H1 (cell line): ENCODE measurements at regions not wholly inside any gene's neighbourhood (a gene's known extent, or its start where the extent isn't known, plus 50 kb on each side); places are given as distances from the start of the nearest gene placed in this dataset.
"Not testable (repeated sequence)": the region's sequence is repeated elsewhere in the genome, so short reads cannot be mapped to it uniquely, and the experiment has no call there.

Experiments used
- CTCF ChIA-PET: fragments of 300-600 bp; sonication (Branson Sonifier 250); formaldehyde crosslinking; loops from one replicate; lab custom pipeline; 2021; ENCODE audit not compliant: partially characterized antibody; lab: Charles Lee
- POLR2A ChIA-PET: fragments of 300-600 bp; sonication (Branson Sonifier 250); formaldehyde crosslinking; loops from one replicate; lab custom pipeline; 2021; ENCODE audit warnings: inconsistent platforms; ENCODE audit not compliant: partially characterized antibody; lab: Charles Lee
- DNase-seq, 2 experiments: peaks; one replicate each; pipeline versions ENCODE4 v3.0.0 to v3.0.0-alpha.2; 2010 to 2022; ENCODE audit warnings: low spot score in 2 of 2, low read depth in 1 of 2, mixed read lengths in 1 of 2
- FAIRE-seq: peaks from 2 replicates; lab custom pipeline; 2011; peaks lifted over from hg19 to GRCh38; lab: Jason Lieb, UNC
- H2AFZ ChIP-seq: 2 replicates; pipeline ENCODE4 v1.8.1; 2012; ENCODE audit warnings: low read length, inconsistent platforms
- H2AK5ac ChIP-seq: 2 replicates; pipeline ENCODE4 v1.6.1; 2013; ENCODE audit warnings: low read depth, low read length
- H2BK120ac ChIP-seq: replicated peaks from 2 replicates; pipeline ENCODE3; 2013; ENCODE audit warnings: low read depth, low read length, inconsistent platforms
- H2BK12ac ChIP-seq: 2 replicates; pipeline ENCODE4 v1.6.1; 2013; ENCODE audit warnings: low read depth, low read length
- H2BK15ac ChIP-seq: 2 replicates; pipeline ENCODE4 v1.6.1; 2013; ENCODE audit warnings: low read length
- H2BK20ac ChIP-seq: 2 replicates; pipeline ENCODE4 v1.6.1; 2013; ENCODE audit warnings: low read length
- H2BK5ac ChIP-seq: 2 replicates; pipeline ENCODE4 v1.6.1; 2013; ENCODE audit warnings: low read depth, low read length
- H3K14ac ChIP-seq: 2 replicates; pipeline ENCODE4 v1.6.1; 2013; ENCODE audit warnings: inconsistent platforms; ENCODE audit not compliant: insufficient read length
- H3K18ac ChIP-seq: 2 replicates; pipeline ENCODE4 v1.6.1; 2013; ENCODE audit warnings: low read length; ENCODE audit errors: extremely low read depth
- H3K23ac ChIP-seq: 2 replicates; pipeline ENCODE4 v1.6.1; 2013; ENCODE audit warnings: inconsistent platforms; ENCODE audit not compliant: insufficient read length
- H3K23me2 ChIP-seq: 2 replicates; pipeline ENCODE4 v1.6.1; 2013; ENCODE audit warnings: low read depth, low read length
- H3K27ac ChIP-seq: 2 replicates; pipeline ENCODE4 v1.6.1; 2011; ENCODE audit warnings: low read depth, low read length, inconsistent platforms
- H3K27me3 ChIP-seq, 4 experiments: replicated peaks in 1 of 4; 1 replicate in 1 of 4; 2 replicates in 3 of 4; pipeline versions ENCODE4 v1.6.1 to v1.8.1; 2011 to 2013; ENCODE audit warnings: low read length in 3 of 4, mild to moderate bottlenecking in 3 of 4, inconsistent platforms in 2 of 4, mixed read lengths in 2 of 4, moderate library complexity in 1 of 4; ENCODE audit not compliant: control insufficient read depth in 3 of 4, insufficient read depth in 3 of 4; ENCODE audit errors: extremely low read depth in 1 of 4
- H3K36me3 ChIP-seq, 4 experiments: 2 replicates each; pipeline versions ENCODE4 v1.6.1 to v1.8.1; 2011 to 2013; ENCODE audit warnings: mild to moderate bottlenecking in 4 of 4, low read length in 3 of 4, moderate library complexity in 2 of 4, control low read depth in 1 of 4, inconsistent platforms in 1 of 4; ENCODE audit not compliant: insufficient read depth in 4 of 4, control insufficient read depth in 2 of 4
- H3K4ac ChIP-seq: replicated peaks from 2 replicates; pipeline ENCODE3; 2013; ENCODE audit warnings: low read length, low read depth, mixed read lengths, inconsistent platforms; ENCODE audit not compliant: insufficient read length
- H3K4me1 ChIP-seq, 4 experiments: replicated peaks in 1 of 4; 1 replicate in 1 of 4; 2 replicates in 3 of 4; pipeline versions ENCODE4 v1.6.1 to v1.8.1; 2011 to 2013; ENCODE audit warnings: low read length in 3 of 4, inconsistent platforms in 2 of 4, mixed read lengths in 1 of 4; ENCODE audit not compliant: insufficient read depth in 4 of 4, control insufficient read depth in 3 of 4
- H3K4me2 ChIP-seq, 2 experiments: 2 replicates each; pipeline versions ENCODE4 v1.6.1 to v1.8.1; 2011 to 2013; ENCODE audit warnings: low read depth in 2 of 2, low read length in 2 of 2, control low read depth in 1 of 2, inconsistent platforms in 1 of 2, mild to moderate bottlenecking in 1 of 2; ENCODE audit not compliant: insufficient read depth in 1 of 2
- H3K4me3 ChIP-seq, 4 experiments: fragments of 200-600, 300-600 bp in 1 of 4; sonication (generic), shearing (Covaris generic), sonication (Bioruptor Twin) in 1 of 4; 2 replicates each; pipeline versions ENCODE4 v1.5.1 to v1.8.1; 2011 to 2016; ENCODE audit warnings: low read length in 4 of 4, low read depth in 3 of 4, control low read depth in 2 of 4, inconsistent platforms in 2 of 4, mild to moderate bottlenecking in 2 of 4, mixed read lengths in 1 of 4, moderate library complexity in 1 of 4; ENCODE audit not compliant: insufficient read depth in 2 of 4; ENCODE audit errors: extremely low read depth in 1 of 4
- H3K56ac ChIP-seq: replicated peaks from 2 replicates; pipeline ENCODE3; 2013; ENCODE audit warnings: low read depth, mild to moderate bottlenecking, mixed read lengths, low read length, inconsistent platforms; ENCODE audit not compliant: insufficient read length
- H3K79me1 ChIP-seq: 2 replicates; pipeline ENCODE4 v1.6.1; 2013; ENCODE audit warnings: low read depth, low read length, control low read depth
- H3K79me2 ChIP-seq, 2 experiments: 2 replicates each; pipeline versions ENCODE4 v1.6.1 to v1.8.1; 2012 to 2013; ENCODE audit warnings: low read length in 2 of 2, mild to moderate bottlenecking in 2 of 2, inconsistent platforms in 1 of 2; ENCODE audit not compliant: insufficient read depth in 2 of 2, control insufficient read depth in 1 of 2
- H3K9ac ChIP-seq, 4 experiments: replicated peaks in 1 of 4; 1 replicate in 1 of 4; 2 replicates in 3 of 4; pipeline versions ENCODE4 v1.6.1 to v1.8.1; 2011 to 2013; ENCODE audit warnings: low read depth in 3 of 4, low read length in 3 of 4, control low read depth in 2 of 4, mild to moderate bottlenecking in 2 of 4, moderate library complexity in 2 of 4, inconsistent platforms in 1 of 4; ENCODE audit errors: extremely low read depth in 1 of 4
- H3K9me3 ChIP-seq, 2 experiments: 2 replicates each; pipeline versions ENCODE4 v1.6.1 to v1.8.1; 2012 to 2013; ENCODE audit warnings: mild to moderate bottlenecking in 2 of 2, moderate library complexity in 2 of 2, control low read depth in 1 of 2, inconsistent platforms in 1 of 2, low read depth in 1 of 2, low read length in 1 of 2, mixed read lengths in 1 of 2; ENCODE audit not compliant: insufficient read depth in 2 of 2
- H4K20me1 ChIP-seq, 2 experiments: replicated peaks in 1 of 2; 2 replicates each; pipeline versions ENCODE3 to v1.8.1; 2011 to 2013; ENCODE audit warnings: inconsistent platforms in 2 of 2, low read length in 2 of 2, mild to moderate bottlenecking in 1 of 2; ENCODE audit not compliant: insufficient read depth in 2 of 2, control insufficient read depth in 1 of 2
- H4K5ac ChIP-seq: 2 replicates; pipeline ENCODE4 v1.6.1; 2013; ENCODE audit warnings: low read length, low read depth, mixed read lengths, inconsistent platforms; ENCODE audit not compliant: insufficient read length
- H4K8ac ChIP-seq: 2 replicates; pipeline ENCODE4 v1.8.0; 2013; ENCODE audit warnings: mild to moderate bottlenecking, moderate library complexity, low read length, inconsistent platforms; ENCODE audit not compliant: insufficient read depth; ENCODE audit errors: extremely low read depth
- H4K91ac ChIP-seq: replicated peaks from 2 replicates; pipeline ENCODE3; 2013; ENCODE audit warnings: low read length, mixed read lengths, inconsistent platforms; ENCODE audit not compliant: insufficient read length
- WGBS, 2 experiments: shearing (Covaris generic) in 1 of 2; methylation state at CpG; one replicate each; pipeline versions ENCODE4 v1.1.6 to v1.1.7; 2013 to 2015; ENCODE audit warnings: low lambda C conversion rate in 2 of 2, mixed read lengths in 2 of 2, inconsistent platforms in 1 of 2, low coverage in 1 of 2, missing lambda C conversion rate in 1 of 2; ENCODE audit not compliant: insufficient replicate concordance in 2 of 2, insufficient coverage in 1 of 2, insufficient read length in 1 of 2; ENCODE audit errors: extremely low coverage in 1 of 2, missing lambda C conversion rate in 1 of 2; 5-methylcytosine and 5-hydroxymethylcytosine counted together

GRCh38 chrX:87448613-87449012 lies 69.0 kb upstream of the KLHL4 start:
- H2BK20ac ChIP-seq, H3K14ac ChIP-seq, H4K91ac ChIP-seq, H3K56ac ChIP-seq, H3K79me1 ChIP-seq, H3K4me1 ChIP-seq, H3K4me2 ChIP-seq, FAIRE-seq, H3K9ac ChIP-seq, H3K23ac ChIP-seq, H2AFZ ChIP-seq, H2BK5ac ChIP-seq, H3K79me2 ChIP-seq, H2BK15ac ChIP-seq, H4K5ac ChIP-seq, H3K23me2 ChIP-seq, DNase-seq, H3K4ac ChIP-seq, H3K36me3 ChIP-seq, H2BK120ac ChIP-seq, H3K18ac ChIP-seq, H3K27ac ChIP-seq, H3K27me3 ChIP-seq, H4K8ac ChIP-seq, H3K4me3 ChIP-seq, H2AK5ac ChIP-seq, CTCF ChIA-PET, H2BK12ac ChIP-seq, H4K20me1 ChIP-seq, H3K9me3 ChIP-seq, POLR2A ChIA-PET: not testable (repeated sequence)
- 100% methylated on average over 5 of the region's 10 CpGs; no CpG with 5 or more reads in 1 of the 2 experiments for WGBS, 2 experiments

GRCh38 chrX:87465757-87466156 lies 51.8 kb upstream of the KLHL4 start:
- H2AFZ ChIP-seq, H3K27me3 ChIP-seq, H3K9ac ChIP-seq, H4K5ac ChIP-seq, H2AK5ac ChIP-seq, H3K4me1 ChIP-seq, H3K27ac ChIP-seq, H2BK12ac ChIP-seq, H2BK5ac ChIP-seq, H3K56ac ChIP-seq, H2BK120ac ChIP-seq, H3K18ac ChIP-seq, H3K4me3 ChIP-seq, H3K4me2 ChIP-seq, H3K79me1 ChIP-seq, H3K23ac ChIP-seq, H4K8ac ChIP-seq, POLR2A ChIA-PET, H3K79me2 ChIP-seq, H3K23me2 ChIP-seq, H3K9me3 ChIP-seq, DNase-seq, H4K91ac ChIP-seq, H3K14ac ChIP-seq, FAIRE-seq, H4K20me1 ChIP-seq, H3K4ac ChIP-seq, H2BK15ac ChIP-seq, H3K36me3 ChIP-seq, H2BK20ac ChIP-seq: not testable (repeated sequence)
- CTCF ChIA-PET = interaction anchor here (0.9 kb wide), 1 partner anchor 41 kb away, joined by 4 read pairs; no protein-coding TSS in a partner anchor
- no CpG with 5 or more reads among the region's 23 CpGs for WGBS, 2 experiments
